ENCODE measurements at regions not wholly inside any gene's neighbourhood (a gene's known extent, or its start where the extent isn't known, plus 50 kb on each side); places are given as distances from the start of the nearest gene placed in this dataset.
A peak's percentile ranks its signal among the peaks of the same experiment; 100 is the strongest.

GRCh38 chr7:17195576-17195975 is 102.9 kb upstream of the AHR start:
- ChIA-PET CTCF (interaction anchor here (0.6 to 1.3 kb wide), 6 partner anchors 10 to 133 kb away, joined by 3 to 4 read pairs (median 3); no protein-coding TSS in a partner anchor), SMC1A (ENCODE audit: uncharacterized antibody, unreplicated experiment) (interaction anchor here (0.6 to 1.9 kb wide), 10 partner anchors 8 to 102 kb away, joined by 3 to 7 read pairs (median 4); no protein-coding TSS in a partner anchor), RAD21 (ENCODE audit: unreplicated experiment) (interaction anchor here (0.8 to 1.4 kb wide), 3 partner anchors 36 to 106 kb away, joined by 3 to 6 read pairs (median 3); no protein-coding TSS in a partner anchor), POLR2A (interaction anchor here (0.5 kb wide), 1 partner anchor 7 kb away, joined by 5 read pairs; no protein-coding TSS in a partner anchor)
- H3K27ac ChIP-seq (ENCODE audit: control insufficient read depth, insufficient read depth) = no peak overlapping the region
- BruUV-seq (replicated peaks) = no TSS peak
- H3K4me3 ChIP-seq = no peak overlapping the region
- 32% methylated on average over 2 of the region's 2 CpGs for WGBS (ENCODE audit: insufficient coverage, insufficient replicate concordance, low lambda C conversion rate, missing lambda C conversion rate)
- ATAC-seq = peak; percentile 81
- no peak for DNase-seq (ENCODE audit: low read depth, low spot score)
- peak; percentile 87 for FAIRE-seq
- H3K4me1 ChIP-seq (ENCODE audit: control insufficient read depth, insufficient read depth, low read length) = 0 out of 2 replicates have a peak, but pooled peaks cover 3% of the 10 kb centered on the region
- H2AFZ ChIP-seq (ENCODE audit: control insufficient read depth, low read depth, low read length) = no peak overlapping the region
- in situ Hi-C loops (cut with MboI) (no loop called here), intact Hi-C loops (cut with micrococcal nuclease; ENCODE audit: unreplicated experiment) (no loop called here)
- H4K20me1 ChIP-seq (ENCODE audit: control insufficient read depth, insufficient read depth) = no peaks in the 10 kb centered on the region
- no peaks in the 10 kb centered on the region for H3K79me2 ChIP-seq (ENCODE audit: control insufficient read depth, insufficient read depth, low read length)
- no peak overlapping the region for H3K4me2 ChIP-seq (ENCODE audit: control insufficient read depth, insufficient read depth)
- H3K9ac ChIP-seq (ENCODE audit: control insufficient read depth, insufficient read depth, low read length) = no peak overlapping the region
- H3K36me3 ChIP-seq (ENCODE audit: control insufficient read depth in 2 of 2, insufficient read depth in 2 of 2, low read length in 1 of 2) = no peaks in the 10 kb centered on the region
- H3K27me3 ChIP-seq (replicated peaks in 1 of 2; ENCODE audit: control insufficient read depth in 2 of 2, insufficient read depth in 2 of 2, low read length in 1 of 2) = no peaks in the 10 kb centered on the region
- TF ChIP-seq RCOR1 (conservative IDR thresholded peaks at IDR 0.05; ENCODE audit: low read depth, low read length) (no peak), POU2F2 (IDR thresholded peaks at IDR 0.05; ENCODE audit: borderline replicate concordance, low read depth, low read length) (peak; percentile 91; the same call in 2 of the 3 replicates), SPI1 (IDR thresholded peaks at IDR 0.05; ENCODE audit: borderline replicate concordance, insufficient read depth, low read depth, low read length) (peak; percentile 28; the same call in 1 of the 2 replicates)
- no peaks in the 10 kb centered on the region for H3K9me3 ChIP-seq (replicated peaks; ENCODE audit: control insufficient read depth, insufficient read depth, low read length)

GRCh38 chr7:17205910-17206309 is 92.5 kb upstream of the AHR start:
- DNase-seq (ENCODE audit: low read depth, low spot score) = no peak
- TF ChIP-seq CTCF (IDR thresholded peaks at IDR 0.05 in 2 of 3, conservative IDR thresholded peaks at IDR 0.05 in 1 of 3; ENCODE audit: control insufficient read depth in 2 of 3, extremely low read depth in 1 of 3, insufficient read depth in 1 of 3, low read depth in 3 of 3, low read length in 3 of 3) = no peak
- no peak for TF ChIP-seq NFIC (IDR thresholded peaks at IDR 0.05; ENCODE audit: low read depth, low read length)
- no peak for TF ChIP-seq SRF (IDR thresholded peaks at IDR 0.05; ENCODE audit: low read depth in 2 of 2, low read length in 2 of 2)
- no peak for TF ChIP-seq NFYB (IDR thresholded peaks at IDR 0.05; ENCODE audit: insufficient read depth, low read depth, low read length)
- ChIA-PET SMC1A (ENCODE audit: uncharacterized antibody, unreplicated experiment) (interaction anchor here (1.0 kb wide), 1 partner anchor 16 kb away, joined by 3 read pairs; no protein-coding TSS in a partner anchor), POLR2A (no interaction called here), CTCF (no interaction called here), RAD21 (ENCODE audit: unreplicated experiment) (no interaction called here)
- Histone ChIP-seq H4K20me1 (ENCODE audit: control insufficient read depth, insufficient read depth) (no peaks in the 10 kb centered on the region), H3K4me3 (no peak overlapping the region), H3K27me3 (replicated peaks in 1 of 2; ENCODE audit: control insufficient read depth in 2 of 2, insufficient read depth in 2 of 2, low read length in 1 of 2) (no peaks in the 10 kb centered on the region), H3K79me2 (ENCODE audit: control insufficient read depth, insufficient read depth, low read length) (no peaks in the 10 kb centered on the region), H2AFZ (ENCODE audit: control insufficient read depth, low read depth, low read length) (no peak overlapping the region), H3K4me2 (ENCODE audit: control insufficient read depth, insufficient read depth) (no peak overlapping the region), H3K4me1 (ENCODE audit: control insufficient read depth, insufficient read depth, low read length) (no peaks in the 10 kb centered on the region), H3K27ac (ENCODE audit: control insufficient read depth, insufficient read depth) (no peak overlapping the region), H3K9me3 (replicated peaks; ENCODE audit: control insufficient read depth, insufficient read depth, low read length) (no peaks in the 10 kb centered on the region), H3K9ac (ENCODE audit: control insufficient read depth, insufficient read depth, low read length) (no peak overlapping the region), H3K36me3 (ENCODE audit: control insufficient read depth in 2 of 2, insufficient read depth in 2 of 2, low read length in 1 of 2) (no peaks in the 10 kb centered on the region)
- FAIRE-seq = no peak
- in situ Hi-C loops (cut with MboI) (no loop called here), intact Hi-C loops (cut with micrococcal nuclease; ENCODE audit: unreplicated experiment) (no loop called here)
- 53% methylated on average over 3 of the region's 3 CpGs for WGBS (ENCODE audit: insufficient coverage, insufficient replicate concordance, low lambda C conversion rate, missing lambda C conversion rate)
- peak; percentile 48 for ATAC-seq
- no TSS peak for BruUV-seq (replicated peaks)
